Stimulated activated CD4-positive, alpha-beta T cell treated with anti-CD3 and anti-CD28 coated beads, TNF-alpha, amount 100 ng/mL, for 1 hour (primary cell): ENCODE measurements at regions not wholly inside any gene's neighbourhood (a gene's known extent, or its start where the extent isn't known, plus 50 kb on each side); places are given as distances from the start of the nearest gene placed in this dataset.
"Not testable (repeated sequence)": the region's sequence is repeated elsewhere in the genome, so short reads cannot be mapped to it uniquely, and the experiment has no call there.

Source experiments
- DNase-seq, 3 donors: peaks; one replicate each; pipeline ENCODE4 v3.0.0-alpha.2; 2020; ENCODE audit warnings: low read depth in 3 of 3, low spot score in 1 of 3

DNA sequence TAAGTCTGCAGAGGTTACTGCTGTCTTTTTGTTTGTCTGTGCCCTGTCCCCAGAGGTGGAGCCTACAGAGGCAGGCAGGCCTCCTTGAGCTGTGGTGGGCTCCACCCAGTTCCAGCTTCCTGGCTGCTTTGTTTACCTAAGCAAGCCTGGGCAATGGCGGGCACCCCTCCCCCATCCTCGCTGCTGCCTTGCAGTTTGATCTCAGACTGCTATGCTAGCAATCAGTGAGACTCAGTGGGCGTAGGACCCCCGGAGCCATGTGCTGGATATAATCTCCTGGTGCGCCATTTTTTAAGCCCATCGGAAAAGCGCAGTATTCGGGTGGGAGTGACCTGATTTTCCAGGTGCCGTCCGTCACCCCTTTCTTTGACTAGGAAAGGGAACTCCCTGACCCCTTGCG lies 1363.1 kb downstream of the HACE1 start:
- DNase-seq, result not testable (repeated sequence)

DNA sequence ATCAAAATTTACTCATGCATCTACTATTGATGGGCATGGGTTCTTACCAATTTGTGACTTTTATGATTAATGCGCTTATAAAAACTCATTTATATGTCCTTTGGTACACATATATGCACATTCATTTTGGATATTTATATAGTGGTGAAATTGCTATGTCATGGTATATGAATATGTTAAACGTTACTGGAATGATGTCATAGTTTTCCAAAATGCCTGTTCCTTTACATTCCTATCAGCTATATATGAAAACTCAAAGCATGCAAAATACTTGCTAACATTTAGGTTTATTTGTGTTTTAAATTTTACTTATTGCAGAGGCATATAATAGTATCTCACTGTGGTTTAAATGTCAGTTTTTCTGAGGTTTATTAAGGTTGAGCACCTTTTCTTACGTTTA lies 1403.1 kb downstream of the HACE1 start:
- no peak for DNase-seq

DNA sequence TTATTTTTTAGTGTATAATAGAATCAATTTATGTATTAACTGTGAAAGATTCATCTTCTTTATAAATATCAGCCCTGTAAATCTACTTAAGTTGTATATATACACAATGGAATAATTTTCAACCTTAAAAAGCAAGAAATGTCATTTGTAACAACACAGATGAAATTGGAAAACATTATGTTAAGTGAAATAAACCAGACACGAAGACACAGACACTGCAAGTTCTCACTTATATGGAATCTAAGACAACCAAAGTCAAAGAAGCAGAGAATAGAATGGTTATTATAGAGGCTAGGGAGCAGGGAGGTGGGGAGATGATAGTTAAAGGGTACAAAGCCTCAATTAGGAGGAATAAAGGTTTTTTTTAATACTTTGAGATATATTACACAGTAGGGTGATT lies 1404.4 kb downstream of the HACE1 start:
- DNase-seq, result no peak

DNA sequence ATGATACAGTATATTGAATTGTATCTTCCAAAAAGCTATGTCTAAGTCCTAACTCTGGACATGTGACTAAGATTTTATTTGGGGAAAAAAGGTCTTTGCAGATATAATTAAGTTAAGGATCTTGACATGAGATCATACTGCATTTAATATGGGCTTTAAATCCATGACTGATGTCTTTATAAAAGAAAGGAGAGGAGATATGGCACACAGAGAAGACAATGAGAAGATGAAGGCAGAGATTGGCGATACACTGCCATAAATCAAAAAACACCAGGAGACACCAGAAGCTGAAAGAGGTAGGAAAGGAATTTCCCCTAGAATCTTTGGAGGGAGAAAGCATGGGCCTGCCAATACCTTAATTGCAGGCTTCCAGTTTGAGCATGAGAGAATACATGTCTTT lies 1450.2 kb downstream of the HACE1 start:
- DNase-seq, result no peak

DNA sequence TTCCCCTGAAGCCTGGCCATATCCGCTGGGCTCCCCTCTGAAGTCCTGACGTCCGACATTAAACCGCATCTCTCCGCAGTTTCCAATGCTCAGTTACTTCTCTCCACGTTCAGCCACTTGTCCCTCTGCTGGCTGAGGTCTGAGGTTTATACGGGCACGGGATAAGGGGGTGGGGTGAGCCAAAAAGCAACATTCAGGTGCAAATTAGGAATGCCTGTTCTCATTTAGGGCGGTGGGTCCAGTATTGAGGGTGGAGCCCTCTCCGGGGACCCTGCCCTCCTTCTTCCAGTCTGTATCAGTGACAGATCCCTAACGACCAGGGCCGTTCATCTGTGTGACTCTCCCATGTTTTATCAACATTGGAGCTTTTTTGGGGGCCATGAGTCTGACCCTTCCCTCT lies 1454.4 kb downstream of the HACE1 start:
- no peak for DNase-seq

DNA sequence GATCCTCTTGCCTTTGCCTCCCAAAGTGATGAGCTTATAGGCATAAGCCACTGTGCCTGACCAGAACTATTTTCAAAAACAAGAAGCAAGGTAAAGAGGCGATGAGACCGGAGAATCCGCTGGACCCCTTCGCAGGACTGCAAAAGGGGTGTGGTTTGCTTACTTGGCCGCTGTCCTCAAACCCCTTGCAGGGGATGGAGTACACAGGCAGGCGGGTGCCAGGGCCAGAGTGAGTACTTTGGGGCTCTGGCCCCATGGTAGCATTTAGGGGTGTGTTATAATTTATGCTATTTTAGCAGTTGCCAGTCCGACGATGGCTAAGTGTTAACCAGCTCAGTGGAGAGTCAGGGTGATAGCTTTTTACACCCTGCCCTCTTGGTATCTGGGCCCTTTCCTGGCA lies 1454.9 kb downstream of the HACE1 start:
- DNase-seq, result no peak

DNA sequence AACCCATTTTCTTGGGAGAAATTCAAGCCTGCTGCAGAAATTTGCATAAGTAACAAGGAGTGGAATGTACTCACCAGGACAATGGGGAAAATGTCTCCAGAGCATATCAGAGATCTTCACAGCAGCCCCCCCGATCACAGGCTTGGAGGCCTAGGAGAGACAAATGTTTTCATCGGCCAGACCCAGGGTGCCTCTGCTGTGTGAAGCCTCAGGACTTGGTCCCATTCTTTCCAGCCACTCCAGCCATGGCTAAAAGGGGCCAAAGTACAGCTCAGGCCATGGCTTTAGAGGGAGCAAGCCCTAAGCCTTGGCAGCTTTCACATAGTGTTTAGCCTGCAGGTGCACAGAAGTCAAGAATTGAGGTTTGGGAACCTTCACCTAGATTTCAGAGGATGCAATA lies 1463.0 kb downstream of the HACE1 start:
- no peak for DNase-seq

DNA sequence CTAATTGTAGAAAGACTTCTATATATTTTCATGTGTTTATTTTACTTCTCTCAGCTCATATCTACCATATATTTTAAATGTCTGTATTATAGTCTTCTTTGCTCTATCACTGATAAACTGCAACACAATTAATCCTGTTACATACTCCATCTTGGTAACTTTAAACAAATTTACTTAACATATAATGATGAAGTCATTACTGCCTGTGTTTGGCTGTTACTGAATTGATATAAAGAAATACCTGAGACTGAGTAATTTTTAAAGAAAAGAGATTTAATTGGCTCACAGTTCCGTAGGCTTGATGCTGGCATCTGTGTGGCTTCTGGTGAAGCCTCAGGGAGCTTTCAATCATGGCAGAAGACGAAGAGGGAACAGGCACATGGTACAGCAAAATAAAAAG lies 1480.4 kb downstream of the HACE1 start:
- no peak for DNase-seq

DNA sequence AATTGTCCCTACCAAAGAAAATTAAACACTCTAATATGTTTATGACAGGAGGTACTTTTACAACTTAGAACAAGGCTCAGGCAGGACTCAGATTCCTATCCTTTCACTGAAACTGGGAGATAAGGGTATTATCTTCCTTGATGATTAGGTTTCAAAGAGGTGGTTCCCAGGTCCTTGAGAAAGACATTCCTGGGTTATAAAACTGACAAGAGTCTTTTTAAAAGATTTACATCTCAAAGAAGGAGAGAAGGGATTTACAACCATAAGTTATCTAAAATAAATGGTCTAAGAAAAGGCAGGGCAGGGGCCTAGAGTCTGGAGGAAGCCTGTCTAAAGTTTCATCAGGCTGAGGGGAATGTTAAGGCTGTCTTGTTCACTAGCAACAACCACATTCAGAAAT lies 1492.5 kb downstream of the HACE1 start:
- no peak for DNase-seq

DNA sequence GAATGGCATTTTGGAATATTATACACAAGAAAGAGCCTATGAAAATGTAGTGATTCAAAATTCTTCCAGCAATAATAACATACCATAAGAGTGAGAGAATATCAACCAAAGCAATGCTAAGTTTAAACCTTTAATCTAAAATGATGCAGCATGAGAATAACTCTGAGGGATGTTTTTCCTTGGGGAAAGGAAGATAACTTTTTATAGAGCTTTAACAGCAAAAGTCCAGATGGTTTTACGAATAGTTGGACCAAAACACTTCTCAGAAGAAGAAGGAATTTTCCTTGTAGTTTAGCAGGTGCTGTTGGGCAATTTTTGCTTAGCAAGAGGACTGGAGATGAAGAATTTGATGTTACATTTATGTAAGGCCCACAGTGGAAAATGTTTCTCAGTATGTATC lies 1503.2 kb downstream of the HACE1 start:
- DNase-seq, result no peak

DNA sequence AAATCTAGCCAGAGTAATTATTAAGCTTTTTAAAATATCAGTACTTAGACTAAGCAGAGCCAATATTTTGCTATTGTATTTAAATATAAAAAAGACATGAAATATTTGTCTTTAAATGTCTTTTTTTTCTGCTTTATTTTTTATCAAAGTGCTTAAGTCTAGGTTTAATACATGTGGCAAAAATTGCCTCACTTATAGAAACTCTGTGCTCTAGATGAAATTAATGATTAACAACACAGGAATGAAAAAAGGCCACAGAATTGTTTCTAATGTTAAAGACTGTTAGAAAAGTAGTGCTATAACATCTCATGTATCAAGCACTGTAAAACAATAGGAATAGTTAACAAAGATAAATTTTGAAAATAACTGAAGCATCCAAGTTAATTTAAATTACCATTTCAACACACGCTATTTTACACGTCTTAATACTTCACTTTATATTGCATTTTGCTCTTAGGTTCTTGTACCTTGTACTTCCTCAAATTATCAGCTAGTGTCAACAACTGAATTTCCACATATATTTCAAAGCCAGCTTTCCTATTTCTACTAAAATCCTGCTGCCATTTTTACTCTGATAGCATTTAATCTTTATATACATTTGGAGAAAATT lies 1515.1 kb downstream of the HACE1 start:
- DNase-seq, result no peak

DNA sequence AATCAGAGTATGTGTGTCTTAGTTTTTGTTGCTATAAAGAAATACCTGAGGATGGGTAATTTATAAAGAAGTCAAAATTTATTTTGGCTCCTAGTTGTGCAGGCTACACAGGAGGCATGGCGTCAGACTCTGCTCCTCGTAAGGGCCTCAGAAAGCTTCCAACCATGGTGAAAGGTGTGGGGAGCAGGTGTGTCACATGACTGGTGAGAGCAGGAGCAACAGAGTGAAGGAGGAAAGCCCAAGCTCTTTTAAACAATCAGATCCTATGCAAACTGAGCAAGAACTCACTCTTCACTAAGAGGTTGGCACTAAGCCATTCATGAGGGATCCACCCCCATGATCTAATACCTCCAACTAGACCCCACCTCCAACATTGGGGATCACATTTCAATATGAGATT lies 1524.3 kb downstream of the HACE1 start:
- DNase-seq, result no peak

DNA sequence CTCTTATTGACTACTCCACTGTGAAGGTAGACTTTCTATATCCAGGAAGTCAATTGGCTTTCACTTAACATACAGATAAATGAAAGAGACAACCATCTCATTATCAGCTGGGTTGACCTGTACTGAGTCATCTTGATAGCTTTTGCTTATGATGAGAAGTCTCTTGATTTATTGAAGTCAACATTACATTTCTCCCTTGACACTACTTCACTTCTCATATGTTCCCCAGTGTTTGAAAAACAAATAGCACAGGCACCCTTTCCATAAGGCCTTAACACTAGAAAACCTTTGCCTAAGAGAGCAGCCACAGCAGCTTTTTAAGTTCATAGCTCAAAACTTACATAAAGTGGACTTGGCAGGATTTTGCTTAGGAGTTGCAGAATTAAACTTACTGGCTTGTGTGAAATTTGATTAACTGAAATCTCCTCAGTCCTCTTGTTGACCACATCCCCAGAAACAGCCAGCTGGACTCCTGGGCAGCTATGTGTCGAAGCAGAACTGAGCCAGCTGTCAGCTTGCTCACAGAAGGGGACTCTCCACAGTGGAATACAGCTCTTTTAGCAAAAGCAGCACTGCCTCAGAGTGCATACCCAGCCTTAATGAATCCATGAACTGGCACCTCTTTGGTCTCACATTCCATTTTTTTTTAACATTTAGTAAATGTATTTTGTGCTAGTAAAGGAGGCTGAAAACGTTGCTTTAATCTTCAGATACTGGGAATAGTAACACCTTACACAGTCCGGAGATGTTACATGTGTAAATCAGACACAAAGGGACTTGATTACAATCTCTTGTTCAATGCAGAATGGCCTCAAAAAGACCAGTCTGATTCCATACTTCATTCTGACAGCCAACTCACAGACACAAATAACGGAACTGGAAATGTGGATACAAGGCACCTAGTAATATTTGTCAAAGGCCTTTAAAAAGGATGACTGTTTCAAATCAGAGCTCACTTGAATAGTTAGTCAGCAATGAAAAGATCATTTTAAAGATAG lies 1532.7 kb downstream of the HACE1 start:
- no peak for DNase-seq

DNA sequence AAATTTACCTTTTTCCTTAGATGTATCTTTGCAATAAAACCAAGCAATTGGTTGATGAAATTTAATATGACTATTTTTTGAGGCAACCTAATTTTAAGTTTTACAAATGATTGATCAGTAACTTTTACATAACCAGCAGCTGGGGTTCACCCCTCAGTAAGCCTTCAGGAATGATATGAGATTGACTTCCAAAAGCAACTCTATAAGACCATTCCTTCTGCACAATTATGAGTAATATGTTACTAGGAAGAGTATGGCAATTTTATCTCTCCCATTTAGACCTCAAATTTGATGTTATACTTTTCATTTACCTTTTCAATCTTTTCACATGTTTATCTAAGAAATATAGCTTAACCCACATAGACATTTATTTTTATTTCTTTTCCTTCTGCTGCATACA lies 1546.3 kb downstream of the HACE1 start:
- DNase-seq, result no peak

DNA sequence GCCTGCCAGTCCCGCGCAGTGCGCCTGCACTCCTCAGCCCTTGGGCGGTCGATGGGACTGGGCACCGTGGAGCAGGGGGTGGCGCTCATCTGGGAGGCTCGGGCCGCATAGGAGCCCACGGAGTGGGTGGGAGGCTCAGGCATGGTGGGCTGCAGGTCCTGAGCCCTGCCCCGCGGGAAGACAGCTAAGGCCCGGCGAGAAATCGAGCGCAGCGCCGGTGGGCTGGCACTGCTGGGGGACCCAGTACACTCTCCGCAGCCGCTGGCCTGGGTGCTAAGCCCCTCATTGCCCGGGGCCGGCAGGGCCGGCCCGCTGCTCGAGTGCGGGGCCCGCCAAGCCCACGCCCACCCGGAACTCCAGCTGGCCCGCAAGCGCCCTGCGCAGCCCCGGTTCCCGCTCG lies 1565.3 kb downstream of the HACE1 start:
- DNase-seq, result not testable (repeated sequence)

DNA sequence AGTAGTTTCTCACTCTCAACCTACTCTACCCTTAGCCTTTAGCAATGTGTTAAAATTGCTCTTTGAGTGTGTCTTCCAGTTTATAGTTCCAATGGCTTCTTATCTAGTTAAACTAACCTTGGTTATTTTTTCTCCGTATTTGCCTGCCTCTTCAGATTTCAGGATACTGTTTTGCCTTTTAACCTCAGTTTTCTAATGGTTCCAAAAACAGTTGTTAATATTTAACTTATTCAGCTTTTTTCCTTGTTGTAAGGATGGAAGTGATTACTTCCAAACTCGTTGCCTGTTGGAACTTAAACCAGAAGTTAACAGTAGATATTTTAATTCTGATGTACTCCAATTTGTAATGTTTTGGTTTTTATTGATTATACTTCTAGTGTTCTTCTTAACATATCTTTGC lies 1574.9 kb downstream of the HACE1 start:
- DNase-seq, result no peak

DNA sequence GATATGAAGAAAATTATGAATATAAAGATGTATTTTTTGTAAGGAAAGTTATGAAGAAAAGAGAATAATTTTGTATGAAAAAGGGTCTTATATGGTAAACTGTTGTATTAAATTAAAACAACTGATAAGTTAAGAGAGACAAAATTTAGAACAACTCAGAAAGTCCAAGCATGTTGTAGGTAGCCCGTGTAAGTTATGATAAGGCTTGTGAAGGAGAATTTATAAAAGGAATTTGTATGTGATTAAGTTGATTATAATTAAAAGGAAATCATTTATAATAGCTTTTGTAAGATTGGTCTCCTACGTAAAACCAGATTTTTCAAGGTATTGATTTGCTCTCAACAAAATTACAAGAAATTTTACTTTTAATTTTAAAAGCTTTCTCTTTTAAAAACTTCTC lies 1579.3 kb downstream of the HACE1 start:
- no peak for DNase-seq

DNA sequence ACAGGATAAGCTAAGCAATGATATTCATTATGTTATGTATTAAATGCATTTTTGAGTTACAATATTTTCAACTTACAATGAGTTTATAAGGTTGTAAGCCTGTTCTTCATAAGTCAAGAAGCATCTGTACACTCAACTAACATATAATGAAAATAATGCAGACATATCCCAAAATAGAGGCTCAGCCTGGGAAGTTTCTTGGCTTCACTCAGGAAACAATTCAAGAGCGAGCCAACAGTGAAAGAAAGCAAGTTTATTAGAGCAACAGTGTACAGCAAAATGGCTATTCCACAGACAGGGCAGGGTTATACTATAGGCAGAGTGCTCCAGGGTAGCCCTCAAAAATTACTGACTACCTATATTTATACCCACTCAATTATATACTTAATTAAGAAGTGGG lies 1581.8 kb downstream of the HACE1 start:
- no peak for DNase-seq

DNA sequence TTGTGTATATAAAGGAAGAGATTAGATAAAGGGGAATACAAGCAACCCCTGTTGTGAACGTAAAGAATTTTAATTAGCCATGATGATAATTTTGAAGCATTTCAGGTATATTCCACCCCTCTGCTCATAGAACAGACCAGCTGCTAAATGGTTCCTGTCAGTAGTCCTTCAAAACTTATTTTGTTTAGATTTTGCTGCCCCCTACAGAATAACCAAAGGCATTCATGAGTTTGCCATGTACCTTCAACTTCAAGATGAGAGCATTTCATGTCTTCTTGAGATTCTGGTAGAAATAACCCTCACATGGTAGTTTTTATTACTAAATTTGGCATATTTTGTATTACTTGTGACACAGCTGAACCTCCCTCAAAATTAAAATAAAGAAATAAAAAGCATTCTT lies 1586.7 kb downstream of the HACE1 start:
- DNase-seq, result no peak

DNA sequence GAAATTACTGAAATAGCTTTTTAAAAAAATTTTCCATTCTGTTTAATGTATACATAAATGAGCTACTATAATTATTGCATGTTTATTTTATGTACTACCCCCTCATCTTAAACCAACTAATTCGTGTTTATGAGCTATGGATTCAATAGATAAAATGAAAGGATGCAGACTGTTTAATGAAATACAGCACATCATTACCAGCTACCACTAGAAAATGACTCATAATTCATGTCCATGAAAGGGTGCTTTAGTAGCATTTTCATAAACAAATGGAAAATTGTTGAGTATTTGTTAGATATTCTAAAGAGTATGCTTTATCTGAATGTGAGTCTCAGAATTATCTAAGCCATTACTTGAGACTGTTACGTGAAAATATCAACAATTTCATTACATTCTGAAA lies 1590.1 kb downstream of the HACE1 start:
- no peak for DNase-seq

DNA sequence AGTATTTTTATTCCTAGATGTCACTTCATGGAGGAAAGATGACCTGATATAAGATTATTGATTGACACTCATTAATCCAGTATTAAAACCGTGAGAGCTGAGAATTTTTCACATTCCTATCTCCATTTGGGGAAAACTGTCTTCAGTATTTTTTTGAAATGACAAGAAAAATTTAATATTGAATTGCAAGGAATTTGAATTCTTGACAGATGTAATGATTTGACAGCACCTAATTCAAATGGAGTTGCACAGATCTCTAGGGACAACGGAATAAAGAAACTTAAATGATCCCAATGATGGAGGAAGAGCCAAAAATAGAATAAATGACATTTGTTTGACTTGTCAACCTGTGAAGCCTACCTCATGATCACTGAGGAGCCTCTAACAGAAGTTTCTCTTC lies 1591.4 kb downstream of the HACE1 start:
- DNase-seq, result no peak

DNA sequence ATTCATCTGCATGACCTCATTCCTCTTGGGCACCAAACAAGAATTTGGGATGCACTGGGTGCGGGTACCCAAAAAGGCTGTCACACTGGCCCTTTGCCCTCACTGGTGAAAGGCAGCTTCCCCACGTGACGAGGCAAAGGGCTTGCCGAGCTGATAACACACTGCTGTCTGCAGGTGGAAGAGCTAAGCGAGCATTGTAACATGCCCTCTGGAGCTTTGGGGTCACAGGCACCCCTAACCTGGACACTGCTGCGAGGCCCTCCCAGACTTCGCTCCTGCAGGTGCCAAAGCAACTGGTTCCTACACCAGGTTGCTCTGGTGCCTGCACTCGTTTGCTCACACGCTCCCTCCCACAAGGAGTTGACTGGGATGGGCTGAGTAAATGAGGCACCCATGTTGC lies 1595.7 kb downstream of the HACE1 start:
- no peak for DNase-seq

DNA sequence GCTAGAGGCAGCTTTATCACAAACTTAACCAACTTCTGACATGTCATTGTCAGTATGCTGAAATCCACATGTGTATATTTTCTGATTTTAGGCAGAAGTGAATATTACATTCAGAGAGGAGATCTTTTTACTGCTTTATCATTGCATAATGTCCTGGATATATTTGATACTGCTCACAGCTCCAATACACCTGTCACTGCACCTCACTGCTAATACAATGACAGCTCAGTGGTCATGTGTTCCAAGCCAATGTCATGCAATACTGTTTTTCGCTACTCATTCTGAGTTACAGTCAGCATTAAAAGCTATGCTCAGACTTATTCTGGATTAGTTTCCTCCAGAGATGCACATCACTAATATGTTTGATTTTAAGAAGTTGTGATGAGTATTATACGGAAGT lies 1604.6 kb downstream of the HACE1 start:
- DNase-seq, result no peak
